IMR-90 (cell line): ENCODE measurements at regions not wholly inside any gene's neighbourhood (a gene's known extent, or its start where the extent isn't known, plus 50 kb on each side); places are given as distances from the start of the nearest gene placed in this dataset.

ENCODE experiments used
- CTCF ChIP-seq: conservative IDR thresholded peaks from 2 replicates; pipeline ENCODE4 v1.5.1; 2012; ENCODE audit warnings: mild to moderate bottlenecking, low read depth, low read length, improper control_type of control experiment
- FOS ChIP-seq: fragments of 150-350 bp; IDR thresholded peaks from 2 replicates; pipeline ENCODE4 v1.6.1; 2016; ENCODE audit warnings: low read depth, low read length
- RAD21 ChIP-seq: IDR thresholded peaks from 2 replicates; pipeline ENCODE4 v1.6.1; 2012; ENCODE audit warnings: low read length, improper control_type of control experiment

- TF ChIP-seq CTCF (no peak), RAD21 (no peak), FOS (no peak)
Measured at GRCh38 chr6:154942770-154943169, 52.3 kb upstream of the TIAM2 start.
